WI38 (cell line): ENCODE measurements at regions not wholly inside any gene's neighbourhood (a gene's known extent, or its start where the extent isn't known, plus 50 kb on each side); places are given as distances from the start of the nearest gene placed in this dataset.

Experiments
- H3K4me3 ChIP-seq: 2 replicates; pipeline ENCODE4 v1.5.1; 2011; ENCODE audit warnings: low read depth, mild to moderate bottlenecking, control low read depth, low read length
- CTCF ChIP-seq: IDR thresholded peaks from 2 replicates; pipeline ENCODE4 v1.5.1; 2012; ENCODE audit warnings: low read depth, mild to moderate bottlenecking, control low read depth, low read length

- TF ChIP-seq CTCF = no peak
- no peak overlapping the region for H3K4me3 ChIP-seq
Measured at GRCh38 chr2:144937910-144938709, 418.2 kb upstream of the ZEB2 start.

DNA sequence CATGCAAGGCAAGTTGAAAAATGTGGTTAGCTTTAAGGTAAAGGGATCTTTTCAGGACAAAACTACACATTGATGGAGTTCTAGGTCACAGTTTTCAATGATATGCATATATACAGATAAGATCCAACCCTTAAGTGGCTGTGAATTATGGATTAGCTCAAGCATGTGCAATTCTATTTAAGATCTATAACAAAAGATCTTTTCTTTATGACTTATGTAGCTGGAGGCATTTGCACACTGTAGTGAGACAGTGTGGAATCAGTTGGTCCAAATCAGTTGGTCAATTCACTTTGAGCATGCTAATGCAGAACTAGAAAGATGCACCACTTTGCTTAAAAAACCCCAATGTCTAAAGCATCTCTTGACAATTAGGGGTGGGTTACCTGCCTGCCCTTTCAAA is 417.1 kb upstream of the ZEB2 start:
- TF ChIP-seq CTCF = no peak
- H3K4me3 ChIP-seq = no peak overlapping the region

- TF ChIP-seq CTCF = no peak
- no peak overlapping the region for H3K4me3 ChIP-seq
Measured at GRCh38 chr2:144936442-144936841, 416.5 kb upstream of the ZEB2 start.

GRCh38 chr2:144935736-144936135 is 415.8 kb upstream of the ZEB2 start:
- no peak for TF ChIP-seq CTCF

DNA sequence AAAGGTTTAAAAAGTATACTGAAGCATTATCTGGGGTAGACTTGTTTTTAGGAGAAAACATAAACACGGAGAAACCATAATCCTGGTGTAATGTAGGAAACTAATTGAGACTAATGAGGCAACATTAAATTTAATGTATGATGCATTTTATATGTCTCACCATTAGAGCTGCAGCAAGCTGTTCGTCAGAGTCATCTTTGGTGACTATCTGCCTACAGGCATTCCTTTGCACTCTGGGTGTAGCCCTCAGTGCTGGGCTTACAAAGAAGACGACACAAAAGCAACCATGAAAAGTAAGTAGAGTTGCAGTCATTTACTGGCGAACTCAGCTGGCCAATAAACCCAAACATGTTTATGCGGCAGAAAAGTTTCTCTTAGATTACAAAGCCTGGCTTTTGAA is 415.3 kb upstream of the ZEB2 start:
- TF ChIP-seq CTCF = no peak
- H3K4me3 ChIP-seq = no peak overlapping the region

More at GRCh38 chr2:144935736-144936135, 415.8 kb upstream of the ZEB2 start:
- H3K4me3 ChIP-seq = no peak overlapping the region

DNA sequence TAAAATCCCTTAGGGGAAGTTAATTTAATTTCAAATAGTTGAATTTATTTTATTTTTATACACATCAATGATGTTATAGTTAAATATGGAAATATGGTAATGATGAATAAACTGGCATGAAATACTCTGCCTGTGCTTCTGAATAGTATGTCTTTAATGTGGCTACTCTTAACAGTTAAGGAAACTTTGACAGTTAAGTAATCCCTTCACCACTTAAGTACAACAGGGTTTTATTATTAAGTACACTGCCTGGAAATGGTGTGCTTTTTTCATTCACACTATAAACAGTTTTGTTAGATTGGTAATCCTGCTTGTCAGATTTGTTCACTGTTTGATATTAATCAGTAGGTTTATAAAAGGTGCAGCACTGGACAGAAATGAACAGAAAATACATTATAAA is 412.0 kb upstream of the ZEB2 start:
- no peak overlapping the region for H3K4me3 ChIP-seq
- no peak for TF ChIP-seq CTCF

DNA sequence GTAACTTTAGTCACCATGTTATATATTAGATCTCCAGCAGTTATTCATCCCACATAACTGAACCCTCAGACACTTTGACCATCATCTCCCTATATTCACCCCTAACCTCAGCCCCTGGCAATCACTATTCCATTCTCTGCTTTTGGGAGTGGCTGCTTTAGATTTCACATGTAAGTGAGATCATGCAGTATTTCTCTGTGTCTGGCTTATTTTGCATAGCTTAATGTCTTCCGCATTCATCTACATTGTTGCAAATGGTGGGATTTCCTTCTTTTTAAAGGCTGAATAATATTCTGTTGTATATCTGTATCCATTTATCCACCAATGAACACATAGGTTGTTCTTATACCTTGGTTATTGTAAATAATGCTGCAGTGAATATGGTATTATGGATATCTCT is 411.6 kb upstream of the ZEB2 start:
- H3K4me3 ChIP-seq = no peak overlapping the region
- no peak for TF ChIP-seq CTCF
